ENCODE measurements at regions not wholly inside any gene's neighbourhood (a gene's known extent, or its start where the extent isn't known, plus 50 kb on each side); places are given as distances from the start of the nearest gene placed in this dataset.
A peak's percentile ranks its signal among the peaks of the same experiment; 100 is the strongest.

GRCh38 chr13:30116379-30116778 lies 191.0 kb downstream of the KATNAL1 start:
- Histone ChIP-seq H3K9me3 (no peaks in the 10 kb centered on the region), H3K36me3 (no peaks in the 10 kb centered on the region), H3K27ac (no peak overlapping the region), H3K4me3 (no peak overlapping the region), H3K27me3 (no peaks in the 10 kb centered on the region), H3K4me1 (peaks cover 6 to 13% of the 10 kb centered on the region in 2 donors)
- intact Hi-C loops (cut with DNase I; ENCODE audit: low total_unique reads) (loop anchor here (10.0 kb wide), 1 partner anchor 522 kb away; the partner anchor contains the start of gene SLC7A1), in situ Hi-C loops (cut with MboI; ENCODE audit: low sequenced_read_pairs in 4 of 4) (loop anchor here (5.0 to 10.0 kb wide), 4 partner anchors 342 to 609 kb away; no protein-coding TSS in a partner anchor)
- no peak for TF ChIP-seq CTCF (IDR thresholded peaks at IDR 0.05 in 4 of 5, conservative IDR thresholded peaks at IDR 0.05 in 1 of 5)
- no peak for TF ChIP-seq POLR2A (IDR thresholded peaks at IDR 0.05)
- DNase-seq, result no peak
- ATAC-seq, result no peak

- TF ChIP-seq CTCF (IDR thresholded peaks at IDR 0.05 in 4 of 5, conservative IDR thresholded peaks at IDR 0.05 in 1 of 5) (peak in 3 of 5 experiments; percentile 1 to 18 (median 7)), POLR2A (IDR thresholded peaks at IDR 0.05) (no peak)
- in situ Hi-C loops (cut with MboI; ENCODE audit: low sequenced_read_pairs in 4 of 4), result loop anchor here (5.0 to 10.0 kb wide), 4 partner anchors 340 to 608 kb away; no protein-coding TSS in a partner anchor
- Histone ChIP-seq H3K9me3 (no peaks in the 10 kb centered on the region), H3K36me3 (no peaks in the 10 kb centered on the region), H3K27me3 (no peaks in the 10 kb centered on the region), H3K4me3 (peak overlapping the region; percentile 38 to 68 (median 48)), H3K27ac (peak overlapping the region in 1 of 4 donors; percentile 52), H3K4me1 (peaks cover 6 to 13% of the 10 kb centered on the region in 2 donors)
- ATAC-seq (peak; percentile 9 to 27), DNase-seq (no peak)
- intact Hi-C loops (cut with DNase I; ENCODE audit: low total_unique reads), result loop anchor here (1.0 to 10.0 kb wide), 4 partner anchors 264 to 607 kb away; partner anchors contain the start of genes SLC7A1 and UBL3
Measured at GRCh38 chr13:30115257-30115600, 192.1 kb downstream of the KATNAL1 start.

- H3K4me3 ChIP-seq, result peak overlapping the region; percentile 38 to 68 (median 48)
- H3K4me1 ChIP-seq, result peaks cover 6 to 13% of the 10 kb centered on the region in 2 donors
- no peaks in the 10 kb centered on the region for H3K36me3 ChIP-seq
- no peaks in the 10 kb centered on the region for H3K9me3 ChIP-seq
- ATAC-seq (peak; percentile 80 to 83), DNase-seq (peak; percentile 71 to 79)
- no peak for TF ChIP-seq POLR2A (IDR thresholded peaks at IDR 0.05)
- peak; percentile 85 to 92 (median 90) for TF ChIP-seq CTCF (IDR thresholded peaks at IDR 0.05 in 4 of 5, conservative IDR thresholded peaks at IDR 0.05 in 1 of 5)
- H3K27me3 ChIP-seq, result no peaks in the 10 kb centered on the region
- intact Hi-C loops (cut with DNase I; ENCODE audit: low total_unique reads) (loop anchor here (1.0 to 10.0 kb wide), 4 partner anchors 264 to 606 kb away; partner anchors contain the start of genes SLC7A1 and UBL3), in situ Hi-C loops (cut with MboI; ENCODE audit: low sequenced_read_pairs in 4 of 4) (loop anchor here (5.0 to 10.0 kb wide), 5 partner anchors 267 to 607 kb away; no protein-coding TSS in a partner anchor)
- H3K27ac ChIP-seq, result peak overlapping the region; percentile 48 to 69 (median 60)
Measured at GRCh38 chr13:30114571-30115256, 192.6 kb downstream of the KATNAL1 start.

DNA sequence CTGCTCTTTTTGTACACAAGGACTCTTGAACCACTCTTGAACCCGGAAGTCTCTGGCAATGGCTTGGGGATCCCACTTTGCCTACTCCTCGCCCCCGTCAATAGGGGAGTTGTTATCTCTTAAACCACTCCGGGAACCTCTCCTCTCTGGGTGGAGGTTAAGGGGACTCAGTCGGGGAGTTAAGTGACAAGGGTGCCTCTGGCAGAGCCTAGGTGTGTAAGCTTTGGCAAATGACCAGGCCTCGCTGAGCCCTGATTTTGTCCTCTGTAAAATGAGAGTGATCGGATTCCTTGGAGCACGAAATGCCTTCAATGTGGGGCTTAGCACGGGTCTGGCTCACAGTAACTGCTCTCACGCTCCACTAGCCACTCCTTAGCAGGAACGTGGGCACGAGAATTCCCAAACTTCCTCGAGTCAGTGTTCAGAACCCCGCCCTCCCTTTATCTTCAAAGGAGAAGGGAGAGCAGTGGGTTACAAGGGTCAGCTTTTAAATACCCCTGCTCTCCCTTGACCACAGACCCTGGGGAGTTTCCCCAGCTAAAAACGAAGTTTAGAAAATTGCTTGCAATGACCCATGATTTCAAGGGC lies 193.3 kb downstream of the KATNAL1 start:
- intact Hi-C loops (cut with DNase I; ENCODE audit: low total_unique reads) (loop anchor here (2.0 to 10.0 kb wide), 2 partner anchors 263 to 519 kb away; partner anchors contain the start of genes SLC7A1 and UBL3), in situ Hi-C loops (cut with MboI; ENCODE audit: low sequenced_read_pairs in 4 of 4) (loop anchor here in 3 of 4 donors (5.0 to 10.0 kb wide), 3 partner anchors 267 to 597 kb away; no protein-coding TSS in a partner anchor)
- Histone ChIP-seq H3K27me3 (no peaks in the 10 kb centered on the region), H3K27ac (peak overlapping the region; percentile 48 to 69 (median 60)), H3K36me3 (no peaks in the 10 kb centered on the region), H3K4me3 (peak overlapping the region; percentile 38 to 68 (median 48)), H3K4me1 (peaks cover 6 to 13% of the 10 kb centered on the region in 2 donors), H3K9me3 (no peaks in the 10 kb centered on the region)
- DNase-seq (no peak), ATAC-seq (no peak)
- no peak for TF ChIP-seq POLR2A (IDR thresholded peaks at IDR 0.05)

GRCh38 chr13:30113551-30113950 lies 193.8 kb downstream of the KATNAL1 start:
- in situ Hi-C loops (cut with MboI; ENCODE audit: low sequenced_read_pairs in 4 of 4), result loop anchor here in 3 of 4 donors (5.0 to 10.0 kb wide), 3 partner anchors 266 to 596 kb away; no protein-coding TSS in a partner anchor
- Histone ChIP-seq H3K27ac (peak overlapping the region; percentile 48 to 69 (median 60)), H3K4me3 (no peak overlapping the region), H3K27me3 (no peaks in the 10 kb centered on the region), H3K9me3 (no peaks in the 10 kb centered on the region), H3K36me3 (no peaks in the 10 kb centered on the region), H3K4me1 (peaks cover 6 to 13% of the 10 kb centered on the region in 2 donors)
- TF ChIP-seq POLR2A (IDR thresholded peaks at IDR 0.05), result no peak
- TF ChIP-seq CTCF (IDR thresholded peaks at IDR 0.05 in 4 of 5, conservative IDR thresholded peaks at IDR 0.05 in 1 of 5), result no peak
- ATAC-seq (no peak), DNase-seq (no peak)
- intact Hi-C loops (cut with DNase I; ENCODE audit: low total_unique reads), result loop anchor here (10.0 kb wide), 1 partner anchor 519 kb away; the partner anchor contains the start of gene SLC7A1

All from gastrocnemius medialis (tissue), 4 donors.